ENCODE measurements at regions not wholly inside any gene's neighbourhood (a gene's known extent, or its start where the extent isn't known, plus 50 kb on each side); places are given as distances from the start of the nearest gene placed in this dataset.
"Not testable (repeated sequence)": the region's sequence is repeated elsewhere in the genome, so short reads cannot be mapped to it uniquely, and the experiment has no call there.

- no peak overlapping the region for H3K4me2 ChIP-seq (ENCODE audit: low read depth, low read length)
- no peaks in the 10 kb centered on the region for H3K36me3 ChIP-seq (replicated peaks; ENCODE audit: insufficient read depth, low read length)
- no peak overlapping the region for H3K4me3 ChIP-seq (ENCODE audit: low read length)
- no peaks in the 10 kb centered on the region for H3K27me3 ChIP-seq (replicated peaks; ENCODE audit: insufficient read depth, low read length)
- no peaks in the 10 kb centered on the region; the same call in 1 of the 2 replicates for H3F3A ChIP-seq (ENCODE audit: insufficient read depth, low read length)
- H4K20me1 ChIP-seq (ENCODE audit: insufficient read depth, low read length) = no peaks in the 10 kb centered on the region
- DNase-seq = no peak
- no peak overlapping the region for H3K27ac ChIP-seq (ENCODE audit: low read length)
- no peak for TF ChIP-seq CTCF (IDR thresholded peaks at IDR 0.05; ENCODE audit: low read length)
- TF ChIP-seq EZH2 (optimal IDR thresholded peaks at IDR 0.05; ENCODE audit: low read depth, low read length) = no peak
- no peak for TF ChIP-seq EZH2phosphoT487 (IDR thresholded peaks at IDR 0.05; ENCODE audit: low read length)
- H3K9ac ChIP-seq (ENCODE audit: low read length) = no peak overlapping the region
- no peaks in the 10 kb centered on the region for H3K4me1 ChIP-seq (ENCODE audit: low read length)
- no peaks in the 10 kb centered on the region for H3K9me3 ChIP-seq (replicated peaks; ENCODE audit: insufficient read depth, low read length)
- H3K79me2 ChIP-seq (ENCODE audit: low read length) = no peaks in the 10 kb centered on the region
- H3K9me2 ChIP-seq (replicated peaks; ENCODE audit: insufficient read depth, low read length) = no peaks in the 10 kb centered on the region
- H2AFZ ChIP-seq (ENCODE audit: low read length) = no peak overlapping the region
These were observed 191.8 kb downstream of the SEMA6D start for GRCh38 chr15:47908950-47909670.

- H3F3A ChIP-seq (ENCODE audit: insufficient read depth, low read length); H4K20me1 ChIP-seq (ENCODE audit: insufficient read depth, low read length); H3K27me3 ChIP-seq (replicated peaks; ENCODE audit: insufficient read depth, low read length); H3K9me3 ChIP-seq (replicated peaks; ENCODE audit: insufficient read depth, low read length); H3K79me2 ChIP-seq (ENCODE audit: low read length); H3K4me1 ChIP-seq (ENCODE audit: low read length); H2AFZ ChIP-seq (ENCODE audit: low read length); H3K9ac ChIP-seq (ENCODE audit: low read length); H3K4me2 ChIP-seq (ENCODE audit: low read depth, low read length); H3K4me3 ChIP-seq (ENCODE audit: low read length); H3K27ac ChIP-seq (ENCODE audit: low read length); H3K36me3 ChIP-seq (replicated peaks; ENCODE audit: insufficient read depth, low read length); H3K9me2 ChIP-seq (replicated peaks; ENCODE audit: insufficient read depth, low read length): not testable (repeated sequence)
- DNase-seq = peak; percentile 31
- peak; percentile 28; the same call in 1 of the 2 replicates for TF ChIP-seq CTCF (IDR thresholded peaks at IDR 0.05; ENCODE audit: low read length)
These were observed 195.6 kb downstream of the SEMA6D start for GRCh38 chr15:47912910-47913309.

GRCh38 chr15:47917881-47918280 is 200.6 kb downstream of the SEMA6D start:
- Histone ChIP-seq H3K36me3 (replicated peaks; ENCODE audit: insufficient read depth, low read length) (no peaks in the 10 kb centered on the region), H3K4me3 (ENCODE audit: low read length) (no peak overlapping the region), H2AFZ (ENCODE audit: low read length) (no peak overlapping the region), H3K27ac (ENCODE audit: low read length) (no peak overlapping the region), H3F3A (ENCODE audit: insufficient read depth, low read length) (no peaks in the 10 kb centered on the region), H3K9me2 (replicated peaks; ENCODE audit: insufficient read depth, low read length) (no peaks in the 10 kb centered on the region), H3K27me3 (replicated peaks; ENCODE audit: insufficient read depth, low read length) (no peaks in the 10 kb centered on the region), H3K4me1 (ENCODE audit: low read length) (no peaks in the 10 kb centered on the region), H3K4me2 (ENCODE audit: low read depth, low read length) (no peak overlapping the region), H3K9ac (ENCODE audit: low read length) (no peak overlapping the region), H4K20me1 (ENCODE audit: insufficient read depth, low read length) (no peaks in the 10 kb centered on the region), H3K79me2 (ENCODE audit: low read length) (no peaks in the 10 kb centered on the region), H3K9me3 (replicated peaks; ENCODE audit: insufficient read depth, low read length) (no peaks in the 10 kb centered on the region)
- TF ChIP-seq EZH2 (optimal IDR thresholded peaks at IDR 0.05; ENCODE audit: low read depth, low read length) = no peak
- no peak for TF ChIP-seq EZH2phosphoT487 (IDR thresholded peaks at IDR 0.05; ENCODE audit: low read length)
- TF ChIP-seq CTCF (IDR thresholded peaks at IDR 0.05; ENCODE audit: low read length) = no peak
- DNase-seq = no peak
